ENCODE measurements at regions not wholly inside any gene's neighbourhood (a gene's known extent, or its start where the extent isn't known, plus 50 kb on each side); places are given as distances from the start of the nearest gene placed in this dataset.
A peak's percentile ranks its signal among the peaks of the same experiment; 100 is the strongest.

- H3K9me3 ChIP-seq: no peaks in the 10 kb centered on the region
- no peak overlapping the region for H3K4me2 ChIP-seq
- CTCF ChIA-PET: interaction anchor here (9.2 to 10.7 kb wide), 2 partner anchors 423 to 512 kb away, joined by 76 to 130 read pairs; no protein-coding TSS in a partner anchor
- FAIRE-seq (no peak), ATAC-seq (no peak), DNase-seq (ENCODE audit: low read depth in 1 of 2, low spot score in 1 of 2) (no peak)
- H3K4me3 ChIP-seq: no peak overlapping the region
- no peak overlapping the region for H3K27ac ChIP-seq
- TF ChIP-seq NR3C1 (IDR thresholded peaks at IDR 0.05): no peak
- no peak for TF ChIP-seq RNF2 (IDR thresholded peaks at IDR 0.05; ENCODE audit: borderline replicate concordance, low read depth)
- TF ChIP-seq FOSL2 (IDR thresholded peaks at IDR 0.05): no peak
- TF ChIP-seq FOSL2 (CRISPR knock-in tag; IDR thresholded peaks at IDR 0.05): no peak
- no peak for TF ChIP-seq MAFK (IDR thresholded peaks at IDR 0.05; ENCODE audit: partially characterized antibody)
- TF ChIP-seq, protein P1, sequence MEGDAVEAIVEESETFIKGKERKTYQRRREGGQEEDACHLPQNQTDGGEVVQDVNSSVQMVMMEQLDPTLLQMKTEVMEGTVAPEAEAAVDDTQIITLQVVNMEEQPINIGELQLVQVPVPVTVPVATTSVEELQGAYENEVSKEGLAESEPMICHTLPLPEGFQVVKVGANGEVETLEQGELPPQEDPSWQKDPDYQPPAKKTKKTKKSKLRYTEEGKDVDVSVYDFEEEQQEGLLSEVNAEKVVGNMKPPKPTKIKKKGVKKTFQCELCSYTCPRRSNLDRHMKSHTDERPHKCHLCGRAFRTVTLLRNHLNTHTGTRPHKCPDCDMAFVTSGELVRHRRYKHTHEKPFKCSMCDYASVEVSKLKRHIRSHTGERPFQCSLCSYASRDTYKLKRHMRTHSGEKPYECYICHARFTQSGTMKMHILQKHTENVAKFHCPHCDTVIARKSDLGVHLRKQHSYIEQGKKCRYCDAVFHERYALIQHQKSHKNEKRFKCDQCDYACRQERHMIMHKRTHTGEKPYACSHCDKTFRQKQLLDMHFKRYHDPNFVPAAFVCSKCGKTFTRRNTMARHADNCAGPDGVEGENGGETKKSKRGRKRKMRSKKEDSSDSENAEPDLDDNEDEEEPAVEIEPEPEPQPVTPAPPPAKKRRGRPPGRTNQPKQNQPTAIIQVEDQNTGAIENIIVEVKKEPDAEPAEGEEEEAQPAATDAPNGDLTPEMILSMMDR (IDR thresholded peaks at IDR 0.05): no peak
- TF ChIP-seq MYC (IDR thresholded peaks at IDR 0.05; ENCODE audit: borderline replicate concordance, low read length): no peak
- POLR2A ChIA-PET: no interaction called here
- H3K4me1 ChIP-seq: no peaks in the 10 kb centered on the region
- 43% methylated on average over 6 of the region's 7 CpGs for WGBS (ENCODE audit: missing lambda C conversion rate)
Measured at GRCh38 chr10:123556049-123556448, 110.1 kb upstream of the GPR26 start.

GRCh38 chr10:123556736-123557135 is 109.4 kb upstream of the GPR26 start:
- H3K4me2 ChIP-seq: no peak overlapping the region
- ChIA-PET CTCF (interaction anchor here (9.2 to 10.7 kb wide), 2 partner anchors 424 to 513 kb away, joined by 76 to 130 read pairs; no protein-coding TSS in a partner anchor), POLR2A (no interaction called here)
- H3K4me3 ChIP-seq: no peak overlapping the region
- 45% methylated on average over 16 of the region's 16 CpGs for WGBS (ENCODE audit: missing lambda C conversion rate)
- no peak for FAIRE-seq
- ATAC-seq: no peak
- no peaks in the 10 kb centered on the region for H3K9me3 ChIP-seq
- DNase-seq (ENCODE audit: low read depth in 1 of 2, low spot score in 1 of 2): no peak
- no peak for TF ChIP-seq BCL3 (IDR thresholded peaks at IDR 0.05)
- TF ChIP-seq RNF2 (IDR thresholded peaks at IDR 0.05; ENCODE audit: borderline replicate concordance, low read depth): no peak
- TF ChIP-seq, protein P2, sequence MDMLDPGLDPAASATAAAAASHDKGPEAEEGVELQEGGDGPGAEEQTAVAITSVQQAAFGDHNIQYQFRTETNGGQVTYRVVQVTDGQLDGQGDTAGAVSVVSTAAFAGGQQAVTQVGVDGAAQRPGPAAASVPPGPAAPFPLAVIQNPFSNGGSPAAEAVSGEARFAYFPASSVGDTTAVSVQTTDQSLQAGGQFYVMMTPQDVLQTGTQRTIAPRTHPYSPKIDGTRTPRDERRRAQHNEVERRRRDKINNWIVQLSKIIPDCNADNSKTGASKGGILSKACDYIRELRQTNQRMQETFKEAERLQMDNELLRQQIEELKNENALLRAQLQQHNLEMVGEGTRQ (IDR thresholded peaks at IDR 0.05): no peak
- no peak for TF ChIP-seq PBX3 (IDR thresholded peaks at IDR 0.05)
- TF ChIP-seq CEBPB (IDR thresholded peaks at IDR 0.05): no peak
- no peak for TF ChIP-seq POLR2A (IDR thresholded peaks at IDR 0.05; ENCODE audit: low read length)
- TF ChIP-seq MYC (IDR thresholded peaks at IDR 0.05; ENCODE audit: borderline replicate concordance, low read length): no peak
- no peak overlapping the region for H3K27ac ChIP-seq
- H3K4me1 ChIP-seq: no peaks in the 10 kb centered on the region

DNA sequence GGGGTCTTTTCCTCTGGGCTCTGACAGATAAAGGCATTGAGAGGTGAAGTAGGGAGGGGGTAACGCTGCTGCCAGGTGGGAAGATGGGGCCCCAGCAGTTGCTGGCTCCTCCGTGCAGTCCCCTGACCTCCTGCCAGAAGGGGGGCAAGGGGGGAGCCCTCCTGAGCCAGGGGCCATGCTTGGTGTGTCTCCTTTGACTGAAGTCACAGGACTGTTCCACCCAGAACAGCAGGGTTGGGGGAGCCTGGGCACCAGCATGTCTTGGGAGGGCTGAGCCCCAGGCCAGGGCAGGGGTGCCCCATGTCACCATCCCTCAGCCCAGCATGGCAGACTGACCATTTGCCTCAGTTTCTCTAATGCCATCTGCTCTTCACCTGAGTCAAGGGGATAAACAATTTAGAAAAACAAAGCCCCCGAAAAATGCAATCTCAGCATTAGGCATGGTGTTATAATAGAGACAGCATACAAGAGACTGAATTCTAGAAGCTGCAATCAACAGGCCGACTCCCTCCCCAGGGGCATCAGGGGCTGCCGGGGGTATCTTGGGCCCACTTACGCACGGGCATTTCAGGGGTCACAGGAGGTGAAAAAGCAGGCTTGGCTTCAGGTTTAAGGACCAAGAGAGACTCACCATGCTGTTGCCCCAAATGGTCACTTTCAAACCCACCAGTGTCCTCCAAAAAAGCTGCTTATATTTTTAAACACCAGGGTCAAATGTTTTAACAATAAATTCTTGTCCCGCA is 108.6 kb upstream of the GPR26 start:
- POLR2A ChIA-PET: no interaction called here
- no peaks in the 10 kb centered on the region for H3K9me3 ChIP-seq
- WGBS (ENCODE audit: missing lambda C conversion rate): 18% methylated on average over 7 of the region's 8 CpGs
- no peak overlapping the region for H3K4me2 ChIP-seq
- TF ChIP-seq MAFK (IDR thresholded peaks at IDR 0.05; ENCODE audit: partially characterized antibody): peak; percentile 77
- TF ChIP-seq, protein P3, sequence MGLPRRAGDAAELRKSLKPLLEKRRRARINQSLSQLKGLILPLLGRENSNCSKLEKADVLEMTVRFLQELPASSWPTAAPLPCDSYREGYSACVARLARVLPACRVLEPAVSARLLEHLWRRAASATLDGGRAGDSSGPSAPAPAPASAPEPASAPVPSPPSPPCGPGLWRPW (IDR thresholded peaks at IDR 0.05): no peak
- H3K4me3 ChIP-seq: no peak overlapping the region
- CTCF ChIA-PET: interaction anchor here (1.0 to 10.7 kb wide), 6 partner anchors 11 to 536 kb away, joined by 3 to 130 read pairs (median 8); no protein-coding TSS in a partner anchor
- DNase-seq (ENCODE audit: low read depth in 1 of 2, low spot score in 1 of 2) (no peak), ATAC-seq (no peak), FAIRE-seq (no peak)
- no peaks in the 10 kb centered on the region for H3K4me1 ChIP-seq
- H3K27ac ChIP-seq: no peak overlapping the region
